ENCODE measurements at regions not wholly inside any gene's neighbourhood (a gene's known extent, or its start where the extent isn't known, plus 50 kb on each side); places are given as distances from the start of the nearest gene placed in this dataset.

- no peak for TF ChIP-seq EZH2 (IDR thresholded peaks at IDR 0.05; ENCODE audit: borderline replicate concordance, low read depth, low read length, severe bottlenecking)
- no peak for TF ChIP-seq CTCF (IDR thresholded peaks at IDR 0.05; ENCODE audit: borderline replicate concordance, extremely low read depth, low read length, poor library complexity, severe bottlenecking)
Observed at GRCh38 chr17:6938637-6939036, 57.2 kb upstream of the ALOX12 start.
